Common myeloid progenitor, CD34-positive (primary cell): ENCODE measurements at regions not wholly inside any gene's neighbourhood (a gene's known extent, or its start where the extent isn't known, plus 50 kb on each side); places are given as distances from the start of the nearest gene placed in this dataset.
A peak's percentile ranks its signal among the peaks of the same experiment; 100 is the strongest.

Experiments
- CTCF ChIA-PET: fragments of 350-600 bp; sonication (Branson Sonifier 250); formaldehyde crosslinking; loops from one replicate; lab custom pipeline; 2021; ENCODE audit warnings: antibody characterized with exemption; lab: Charles Lee
- POLR2A ChIA-PET: fragments of 350-600 bp; sonication (Branson Sonifier 250); formaldehyde crosslinking; loops from one replicate; lab custom pipeline; 2021; ENCODE audit warnings: antibody characterized with exemption; lab: Charles Lee
- DNase-seq, 3 donors: peaks; one replicate each; pipeline versions ENCODE4 v3.0.0 to v3.0.0-alpha.2; 2013
- H3K27ac ChIP-seq, 2 experiments: 1 replicate in 1 of 2; 2 replicates in 1 of 2; pipeline ENCODE4 v1.7.0; 2013; ENCODE audit warnings: inconsistent platforms in 2 of 2, low read length in 2 of 2, mild to moderate bottlenecking in 2 of 2, low read depth in 1 of 2, moderate library complexity in 1 of 2; ENCODE audit not compliant: severe bottlenecking in 2 of 2, insufficient read depth in 1 of 2, poor library complexity in 1 of 2
- H3K27me3 ChIP-seq, 5 experiments: replicated peaks in 2 of 5; 1 replicate in 3 of 5; 2 replicates in 2 of 5; pipeline versions ENCODE4 v1.6.1 to v1.7.0; 2013; ENCODE audit warnings: low read length in 4 of 5, mild to moderate bottlenecking in 2 of 5, moderate library complexity in 2 of 5, inconsistent platforms in 1 of 5; ENCODE audit not compliant: insufficient read depth in 5 of 5, control insufficient read depth in 4 of 5
- H3K36me3 ChIP-seq, 4 experiments: 1 replicate in 2 of 4; 2 replicates in 2 of 4; pipeline versions ENCODE4 v1.6.1 to v1.7.0; 2013; ENCODE audit warnings: low read length in 3 of 4, control low read depth in 1 of 4, mild to moderate bottlenecking in 1 of 4; ENCODE audit not compliant: control insufficient read depth in 4 of 4, insufficient read depth in 4 of 4
- H3K4me1 ChIP-seq, 4 experiments: 1 replicate in 3 of 4; 2 replicates in 1 of 4; pipeline versions ENCODE4 v1.6.1 to v1.7.1; 2013; ENCODE audit warnings: low read length in 3 of 4, mild to moderate bottlenecking in 3 of 4, control low read depth in 1 of 4, inconsistent platforms in 1 of 4, moderate library complexity in 1 of 4; ENCODE audit not compliant: control insufficient read depth in 4 of 4, insufficient read depth in 4 of 4; ENCODE audit errors: control extremely low read depth in 1 of 4
- H3K4me3 ChIP-seq, 7 experiments: 1 replicate in 4 of 7; 2 replicates in 3 of 7; pipeline versions ENCODE4 v1.5.1 to v1.7.0; 2013; ENCODE audit warnings: mild to moderate bottlenecking in 7 of 7, low read length in 6 of 7, moderate library complexity in 6 of 7, inconsistent platforms in 2 of 7, low read depth in 2 of 7, control low read depth in 1 of 7; ENCODE audit not compliant: insufficient read depth in 4 of 7, control insufficient read depth in 1 of 7; ENCODE audit errors: extremely low read depth in 1 of 7
- H3K9me3 ChIP-seq, 5 experiments: 1 replicate in 4 of 5; 2 replicates in 1 of 5; pipeline versions ENCODE4 v1.6.1 to v1.7.1; 2013; ENCODE audit warnings: low read length in 4 of 5, mild to moderate bottlenecking in 2 of 5, inconsistent platforms in 1 of 5, low read depth in 1 of 5, moderate library complexity in 1 of 5; ENCODE audit not compliant: control insufficient read depth in 4 of 5, insufficient read depth in 2 of 5; ENCODE audit errors: control extremely low read depth in 1 of 5
- WGBS: methylation state at CpG from one replicate; pipeline ENCODE4 v1.1.5; 2013; ENCODE audit not compliant: insufficient coverage; 5-methylcytosine and 5-hydroxymethylcytosine counted together

DNA sequence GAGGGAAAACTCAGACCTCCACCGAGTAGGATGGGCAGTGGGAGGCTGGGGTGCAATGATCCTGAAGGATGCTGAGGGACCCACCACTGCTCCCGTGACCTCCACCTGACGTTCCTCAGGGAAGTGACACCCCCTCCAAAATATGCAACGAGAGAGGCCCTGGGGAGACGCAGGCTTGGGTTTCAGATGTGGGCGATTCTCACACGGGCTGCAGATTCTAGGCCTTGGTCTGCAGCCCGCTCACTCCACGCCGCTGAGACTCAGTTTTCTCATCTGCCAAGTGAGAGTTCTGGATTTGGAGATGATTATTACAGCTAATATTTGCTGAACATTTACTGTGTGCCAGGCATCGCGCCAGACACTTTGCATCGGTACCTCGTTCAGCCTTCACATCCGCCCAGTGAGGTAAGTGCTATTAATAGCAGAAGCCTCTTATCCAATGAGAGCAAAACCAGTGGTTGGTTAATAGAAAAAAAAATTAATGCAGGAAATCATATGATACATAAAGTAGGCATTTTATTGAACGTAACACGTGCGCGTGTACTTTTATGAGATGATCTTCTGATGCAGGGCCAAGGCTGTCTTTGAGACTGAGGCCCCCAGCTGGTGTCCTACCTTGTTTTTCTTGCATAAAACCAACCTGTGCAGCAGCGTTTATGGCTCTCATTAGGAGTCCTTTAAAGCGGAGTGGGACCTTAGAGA is 102.0 kb upstream of the RUNX3 start:
- Histone ChIP-seq H3K4me1 (peaks cover 20 to 99% (median 94%) of the 10 kb centered on the region in 4 experiments), H3K36me3 (no peaks in the 10 kb centered on the region), H3K9me3 (no peaks in the 10 kb centered on the region), H3K27ac (peak overlapping the region; percentile 67 to 83), H3K27me3 (no peaks in the 10 kb centered on the region), H3K4me3 (peak overlapping the region in 1 of 7 experiments; percentile 7)
- POLR2A ChIA-PET = interaction anchor here (0.7 to 5.9 kb wide), 6 partner anchors 10 to 1340 kb away, joined by 3 to 114 read pairs (median 4); no protein-coding TSS in a partner anchor
- CTCF ChIA-PET = interaction anchor here (1.0 to 4.4 kb wide), 7 partner anchors 9 to 101 kb away, joined by 3 to 39 read pairs (median 4); no protein-coding TSS in a partner anchor
- 28% methylated on average over 17 of the region's 21 CpGs for WGBS
- peak; percentile 72 to 91 (median 88) for DNase-seq

DNA sequence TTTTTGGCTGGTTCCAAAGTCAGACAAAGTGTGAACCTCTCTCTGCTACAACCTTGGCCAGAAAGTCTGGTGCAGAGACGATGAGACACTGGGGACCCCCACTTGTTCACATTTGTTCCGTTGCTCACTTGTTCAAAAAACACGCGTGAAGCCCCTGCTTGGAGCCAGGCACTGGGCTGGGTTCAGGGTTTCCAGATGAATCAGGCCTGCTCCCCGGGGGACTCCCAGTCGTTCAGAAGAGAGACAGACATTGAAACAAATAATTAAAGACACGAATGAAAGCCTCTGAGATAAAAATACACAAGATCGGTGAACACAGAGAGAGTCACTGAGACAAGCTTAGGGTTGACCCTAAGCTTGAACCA is 101.5 kb upstream of the RUNX3 start:
- 58% methylated on average over 7 of the region's 8 CpGs for WGBS
- no peak for DNase-seq
- CTCF ChIA-PET = interaction anchor here (1.0 to 4.4 kb wide), 5 partner anchors 8 to 101 kb away, joined by 3 to 39 read pairs (median 4); no protein-coding TSS in a partner anchor
- POLR2A ChIA-PET = interaction anchor here (0.9 to 5.9 kb wide), 3 partner anchors 9 to 68 kb away, joined by 4 to 114 read pairs (median 4); no protein-coding TSS in a partner anchor
- no peaks in the 10 kb centered on the region for H3K36me3 ChIP-seq
- H3K4me1 ChIP-seq = peaks cover 20 to 99% (median 95%) of the 10 kb centered on the region in 4 experiments
- H3K4me3 ChIP-seq = peak overlapping the region in 1 of 7 experiments; percentile 7
- H3K27me3 ChIP-seq = no peaks in the 10 kb centered on the region
- no peaks in the 10 kb centered on the region for H3K9me3 ChIP-seq
- peak overlapping the region in 1 of 2 experiments; percentile 22 for H3K27ac ChIP-seq

DNA sequence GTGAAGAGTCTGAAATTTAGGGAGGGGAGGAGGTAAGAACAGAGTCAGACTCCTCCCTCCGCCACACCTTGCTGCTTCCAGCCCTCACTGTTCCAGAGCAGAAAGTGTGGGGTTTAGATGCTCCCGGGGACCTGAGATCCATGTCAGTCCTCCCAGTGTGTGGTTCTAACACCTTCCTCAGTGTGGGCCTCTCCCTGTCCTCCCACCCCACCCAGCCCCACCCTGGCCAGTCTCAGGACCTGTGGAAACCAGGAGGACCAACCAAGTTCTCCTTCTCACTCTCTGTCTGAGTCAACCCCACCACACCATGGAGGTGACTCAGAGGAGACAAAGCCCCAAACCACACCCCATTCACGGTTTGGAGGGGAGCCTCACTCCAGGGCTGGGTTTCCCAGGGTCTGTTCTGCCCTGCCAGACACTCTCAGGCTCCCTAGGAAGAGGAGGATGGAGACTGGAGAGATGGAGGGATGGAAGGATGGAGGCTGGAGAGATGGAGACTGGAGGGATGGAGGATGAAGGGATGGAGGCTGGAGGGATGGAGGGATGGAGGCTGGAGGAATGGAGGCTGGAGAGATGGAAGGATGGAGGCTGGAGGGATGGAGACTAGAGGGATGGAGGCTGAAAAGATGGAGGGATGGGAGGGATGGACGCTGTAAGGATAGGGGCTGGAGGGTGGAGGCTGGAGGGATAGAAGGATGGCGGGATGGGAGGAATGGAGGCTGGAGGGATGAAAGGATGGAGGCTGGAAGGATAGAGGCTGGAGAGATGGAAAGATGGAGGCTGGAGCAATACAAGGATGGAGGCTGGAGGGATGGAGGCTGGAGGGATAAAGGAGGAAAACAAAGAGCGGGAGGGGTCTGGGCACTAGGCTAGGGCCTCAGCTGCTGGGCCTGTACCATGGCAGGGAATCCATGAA is 100.9 kb upstream of the RUNX3 start:
- Histone ChIP-seq H3K36me3 (no peaks in the 10 kb centered on the region), H3K9me3 (no peaks in the 10 kb centered on the region), H3K27me3 (no peaks in the 10 kb centered on the region), H3K4me3 (no peak overlapping the region), H3K27ac (no peak overlapping the region), H3K4me1 (peaks cover 24 to 98% (median 97%) of the 10 kb centered on the region in 4 experiments)
- DNase-seq = peak; percentile 59 to 91 (median 88)
- ChIA-PET CTCF (interaction anchor here (0.8 to 4.4 kb wide), 5 partner anchors 8 to 100 kb away, joined by 3 to 39 read pairs (median 4); no protein-coding TSS in a partner anchor), POLR2A (interaction anchor here (5.9 kb wide), 1 partner anchor 8 kb away, joined by 114 read pairs; no protein-coding TSS in a partner anchor)
- 64% methylated on average over 3 of the region's 6 CpGs for WGBS

DNA sequence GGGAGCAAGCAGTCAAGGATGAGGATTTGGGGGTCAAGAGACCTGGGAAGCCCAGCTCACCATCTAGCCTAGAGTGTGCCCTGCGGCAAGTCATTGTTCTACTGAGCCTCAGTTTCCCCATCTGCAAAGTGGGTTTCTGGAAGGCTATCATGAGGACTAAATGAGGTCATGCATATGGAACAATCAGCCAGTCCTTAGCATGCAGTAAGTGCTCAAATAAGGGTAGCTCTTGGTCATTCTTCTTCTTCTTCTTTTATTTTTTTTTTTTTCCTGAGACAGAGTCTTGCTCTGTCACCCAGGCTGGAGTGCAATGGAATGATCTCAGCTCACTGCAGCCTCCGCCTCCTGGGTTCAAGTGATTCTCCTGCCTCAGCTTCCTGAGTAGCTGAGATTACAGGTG is 99.9 kb upstream of the RUNX3 start:
- WGBS = 100% methylated on average over 1 of the region's 2 CpGs
- ChIA-PET CTCF (interaction anchor here (0.8 to 1.5 kb wide), 2 partner anchors 19 to 39 kb away, joined by 3 read pairs; no protein-coding TSS in a partner anchor), POLR2A (no interaction called here)
- Histone ChIP-seq H3K4me1 (peaks cover 20 to 96% (median 94%) of the 10 kb centered on the region in 4 experiments), H3K27ac (no peak overlapping the region), H3K36me3 (no peaks in the 10 kb centered on the region), H3K27me3 (no peaks in the 10 kb centered on the region), H3K4me3 (no peak overlapping the region), H3K9me3 (no peaks in the 10 kb centered on the region)
- DNase-seq = no peak

DNA sequence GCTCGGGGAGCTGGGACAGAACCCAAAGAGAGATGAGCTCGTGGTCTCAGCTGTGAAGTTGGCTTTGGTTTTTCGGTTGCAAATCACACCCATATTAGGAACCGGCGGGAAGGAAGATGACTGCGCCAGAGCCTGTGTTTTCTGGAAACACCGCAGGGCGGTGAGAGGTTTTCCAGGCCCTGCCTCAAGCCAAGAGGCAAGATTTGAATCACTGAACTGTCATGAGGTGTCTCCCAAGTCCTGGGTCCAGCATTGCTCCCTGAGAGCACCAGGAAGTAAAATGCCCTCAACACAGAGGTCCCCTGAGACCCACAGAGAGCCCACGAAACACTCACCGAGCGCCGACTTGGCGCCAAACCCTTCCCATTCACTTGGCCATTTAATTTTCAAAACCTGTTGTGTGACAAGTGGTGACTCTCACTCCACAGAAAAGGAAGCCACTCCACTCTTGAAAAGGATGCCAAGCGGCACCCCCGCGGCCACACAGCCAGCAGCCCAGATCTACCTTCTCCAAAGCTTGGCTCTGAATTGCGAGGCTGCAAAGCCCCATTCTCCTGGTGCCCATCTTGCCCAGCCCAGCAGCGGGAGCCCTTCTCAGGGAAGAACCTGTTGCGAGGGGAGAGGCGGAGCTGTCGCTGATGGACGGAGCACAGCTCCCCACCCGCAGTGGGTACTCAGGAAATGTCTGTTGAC is 99.0 kb upstream of the RUNX3 start:
- H3K4me3 ChIP-seq = peak overlapping the region in 2 of 7 experiments; percentile 24 to 36
- 12% methylated on average over 18 of the region's 23 CpGs for WGBS
- peak in 2 of 3 donors; percentile 45 to 56 for DNase-seq
- H3K27me3 ChIP-seq = no peaks in the 10 kb centered on the region
- ChIA-PET POLR2A (interaction anchor here (0.6 kb wide), 2 partner anchors 9 to 1903 kb away, joined by 3 read pairs; no protein-coding TSS in a partner anchor), CTCF (interaction anchor here (0.8 to 4.3 kb wide), 6 partner anchors 8 to 96 kb away, joined by 3 to 40 read pairs (median 3); no protein-coding TSS in a partner anchor)
- no peak overlapping the region for H3K27ac ChIP-seq
- H3K9me3 ChIP-seq = no peaks in the 10 kb centered on the region
- H3K36me3 ChIP-seq = no peaks in the 10 kb centered on the region
- H3K4me1 ChIP-seq = peaks cover 20 to 96% (median 94%) of the 10 kb centered on the region in 4 experiments

DNA sequence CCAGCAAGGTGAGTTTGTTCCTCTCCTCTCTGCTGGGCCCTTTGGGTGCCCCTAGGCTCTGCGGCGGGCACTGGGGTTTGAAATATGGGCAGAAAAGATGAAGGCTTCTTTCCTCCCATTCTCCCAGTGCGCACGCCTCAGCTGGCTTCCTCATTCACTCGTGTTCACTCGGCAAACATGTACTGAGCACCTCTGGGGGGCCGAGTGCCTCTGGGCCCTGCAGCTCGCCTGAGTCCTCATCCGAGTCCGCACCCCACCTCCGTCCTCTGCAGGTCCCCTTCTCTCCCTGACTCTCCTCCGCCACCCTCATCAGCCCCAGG is 98.5 kb upstream of the RUNX3 start:
- ChIA-PET POLR2A (interaction anchor here (0.6 kb wide), 1 partner anchor 1903 kb away, joined by 3 read pairs; no protein-coding TSS in a partner anchor), CTCF (interaction anchor here (0.8 to 4.3 kb wide), 6 partner anchors 8 to 96 kb away, joined by 3 to 40 read pairs (median 3); no protein-coding TSS in a partner anchor)
- DNase-seq = no peak
- Histone ChIP-seq H3K27me3 (no peaks in the 10 kb centered on the region), H3K9me3 (no peaks in the 10 kb centered on the region), H3K4me3 (no peak overlapping the region), H3K27ac (no peak overlapping the region), H3K36me3 (no peaks in the 10 kb centered on the region), H3K4me1 (peaks cover 19 to 97% (median 94%) of the 10 kb centered on the region in 4 experiments)
- WGBS = 55% methylated on average over 9 of the region's 12 CpGs
